Epithelial cell of proximal tubule (primary cell): ENCODE measurements at regions not wholly inside any gene's neighbourhood (a gene's known extent, or its start where the extent isn't known, plus 50 kb on each side); places are given as distances from the start of the nearest gene placed in this dataset.

ENCODE experiments used
- DNase-seq: peaks from one replicate; pipeline ENCODE4 v3.0.0-alpha.2; 2011; ENCODE audit warnings: low read depth
- H3K4me3 ChIP-seq: 2 replicates; pipeline ENCODE4 v1.5.1; 2011; ENCODE audit warnings: low read depth, mild to moderate bottlenecking, low read length
- TF ChIP-seq, protein P1 (sequence below): conservative IDR thresholded peaks from 2 replicates; pipeline ENCODE4 v1.5.1; 2012; ENCODE audit warnings: low read depth, mild to moderate bottlenecking, low read length

DNA sequence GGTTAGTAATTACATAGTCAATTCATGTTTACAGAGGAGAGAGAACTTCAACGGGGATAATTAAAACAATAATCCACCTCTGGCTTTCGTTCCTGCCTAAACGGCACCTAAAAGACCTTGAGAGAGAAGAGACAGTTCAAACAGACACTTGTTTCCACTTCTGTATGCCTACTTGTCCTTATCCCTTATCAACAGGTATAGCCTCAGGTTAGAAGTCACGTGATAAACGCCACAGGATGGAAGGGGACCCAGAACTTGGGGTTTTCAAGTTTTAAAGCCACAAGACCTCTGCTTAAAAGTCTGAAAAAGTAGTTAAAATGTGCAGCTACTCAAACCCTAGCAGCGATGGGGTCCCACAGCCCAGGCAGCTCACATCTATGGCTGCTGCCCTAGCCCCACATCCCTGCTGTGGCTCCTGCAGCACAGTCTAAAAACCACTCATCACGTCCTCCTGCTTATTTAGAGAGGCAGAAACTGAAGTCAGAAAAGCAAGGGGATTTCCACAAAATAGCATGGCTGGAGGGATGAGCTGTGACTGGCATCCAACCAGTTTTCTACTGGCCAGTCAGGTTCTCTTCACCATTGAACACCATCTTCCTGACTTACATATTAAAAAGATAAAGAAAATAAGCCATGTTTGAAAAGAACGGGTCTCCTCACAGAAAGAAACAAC lies 51.2 kb upstream of the SEC16B start:
- H3K4me3 ChIP-seq: no peak overlapping the region
- no peak for DNase-seq
- TF ChIP-seq, protein P1, sequence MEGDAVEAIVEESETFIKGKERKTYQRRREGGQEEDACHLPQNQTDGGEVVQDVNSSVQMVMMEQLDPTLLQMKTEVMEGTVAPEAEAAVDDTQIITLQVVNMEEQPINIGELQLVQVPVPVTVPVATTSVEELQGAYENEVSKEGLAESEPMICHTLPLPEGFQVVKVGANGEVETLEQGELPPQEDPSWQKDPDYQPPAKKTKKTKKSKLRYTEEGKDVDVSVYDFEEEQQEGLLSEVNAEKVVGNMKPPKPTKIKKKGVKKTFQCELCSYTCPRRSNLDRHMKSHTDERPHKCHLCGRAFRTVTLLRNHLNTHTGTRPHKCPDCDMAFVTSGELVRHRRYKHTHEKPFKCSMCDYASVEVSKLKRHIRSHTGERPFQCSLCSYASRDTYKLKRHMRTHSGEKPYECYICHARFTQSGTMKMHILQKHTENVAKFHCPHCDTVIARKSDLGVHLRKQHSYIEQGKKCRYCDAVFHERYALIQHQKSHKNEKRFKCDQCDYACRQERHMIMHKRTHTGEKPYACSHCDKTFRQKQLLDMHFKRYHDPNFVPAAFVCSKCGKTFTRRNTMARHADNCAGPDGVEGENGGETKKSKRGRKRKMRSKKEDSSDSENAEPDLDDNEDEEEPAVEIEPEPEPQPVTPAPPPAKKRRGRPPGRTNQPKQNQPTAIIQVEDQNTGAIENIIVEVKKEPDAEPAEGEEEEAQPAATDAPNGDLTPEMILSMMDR: no peak

DNA sequence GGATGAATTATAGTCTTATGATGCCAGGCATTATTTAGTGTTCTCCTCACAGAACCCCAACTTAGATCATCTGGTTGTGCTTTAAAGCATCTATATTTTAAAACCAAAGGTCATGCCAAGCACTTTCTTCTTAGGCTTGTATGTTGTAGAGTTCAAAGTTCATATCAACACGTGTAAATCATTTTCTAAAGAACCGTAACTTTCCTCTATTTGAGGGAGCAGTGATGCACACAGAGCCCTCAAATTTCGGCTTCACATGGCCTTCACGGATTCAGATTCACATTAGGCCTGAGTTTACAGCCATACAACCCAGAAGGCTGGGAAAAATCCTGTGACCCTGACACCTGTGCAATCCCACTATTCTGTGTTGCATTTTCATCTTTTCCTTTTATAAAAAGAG lies 52.1 kb upstream of the SEC16B start:
- TF ChIP-seq, protein P1: no peak
- H3K4me3 ChIP-seq: no peak overlapping the region
- no peak for DNase-seq

DNA sequence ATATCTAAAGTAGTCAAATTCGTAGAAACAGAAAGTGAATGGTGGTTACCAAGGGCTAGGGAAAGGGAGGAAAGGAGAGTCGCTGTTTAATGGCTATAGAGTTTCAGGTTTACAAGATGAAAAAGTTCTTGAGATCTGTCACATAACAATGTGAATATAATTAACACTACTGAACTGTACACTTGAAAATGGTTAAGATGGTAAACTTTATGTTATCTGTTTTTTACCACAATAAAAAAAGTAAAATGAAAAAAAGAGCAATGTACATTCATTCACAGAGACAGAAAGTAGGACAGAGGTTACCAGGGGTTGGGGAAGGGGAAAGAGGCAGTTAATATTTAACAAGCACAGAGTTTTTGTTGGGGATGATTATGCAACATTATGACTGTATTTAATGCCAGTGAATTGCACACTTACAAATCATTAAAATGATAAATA lies 53.3 kb upstream of the SEC16B start:
- H3K4me3 ChIP-seq: no peak overlapping the region
- DNase-seq: no peak
- TF ChIP-seq, protein P1: no peak

DNA sequence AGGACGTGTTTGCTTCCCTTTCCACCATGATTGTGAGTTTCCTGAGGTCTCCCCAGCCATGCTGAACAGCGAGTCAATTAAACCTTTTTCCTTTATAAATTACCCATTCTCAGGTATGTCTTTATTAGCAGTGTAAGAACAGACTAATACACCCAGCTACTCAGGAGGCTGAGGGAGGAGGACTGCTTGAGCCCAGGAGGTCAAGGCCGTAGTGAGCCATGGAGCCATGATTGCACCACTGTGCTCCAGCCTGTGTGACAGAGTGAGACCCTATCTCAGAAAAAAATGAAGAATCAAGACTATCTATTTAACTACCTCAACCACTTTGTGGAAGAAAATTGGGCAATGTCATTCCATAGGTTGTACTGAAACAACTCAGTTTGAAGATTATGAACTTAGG lies 54.6 kb upstream of the SEC16B start:
- TF ChIP-seq, protein P1: no peak
- no peak overlapping the region for H3K4me3 ChIP-seq
- DNase-seq: no peak

DNA sequence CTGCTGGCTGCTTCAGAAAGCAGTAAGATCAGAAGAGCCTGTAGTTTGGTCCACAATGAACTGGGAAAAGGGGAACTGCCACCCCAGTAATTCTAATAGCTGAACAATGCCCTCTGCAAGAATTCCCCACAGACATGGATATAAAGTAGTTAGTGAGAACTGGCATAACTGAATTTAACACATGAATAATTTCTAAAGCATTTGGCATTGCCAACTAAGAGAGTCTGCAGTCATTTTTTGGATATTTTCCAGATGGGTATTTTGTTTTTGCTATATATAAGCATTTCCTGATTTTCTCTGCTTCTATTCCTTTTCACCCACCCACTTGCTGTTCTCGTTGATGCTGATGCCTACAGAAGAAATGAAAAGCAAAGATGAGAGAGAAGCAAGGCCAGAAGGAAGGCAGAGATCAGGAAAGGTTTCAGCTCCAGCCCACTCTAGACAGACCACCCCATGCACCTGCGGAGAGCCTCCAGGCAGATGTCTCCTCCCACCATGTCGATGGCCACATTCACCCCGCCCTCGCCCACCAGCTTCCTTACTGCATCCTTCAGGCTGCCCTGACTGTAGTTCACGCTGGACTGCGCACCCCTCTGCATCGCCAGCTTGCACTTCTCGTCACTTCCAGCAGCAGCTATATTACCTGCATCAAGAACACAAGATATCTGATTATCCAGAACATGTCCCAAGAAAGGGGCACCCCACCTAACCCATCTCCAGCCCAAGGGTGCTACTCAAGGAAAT lies 55.9 kb upstream of the SEC16B start:
- no peak for DNase-seq
- TF ChIP-seq, protein P1: no peak
- no peak overlapping the region for H3K4me3 ChIP-seq

DNA sequence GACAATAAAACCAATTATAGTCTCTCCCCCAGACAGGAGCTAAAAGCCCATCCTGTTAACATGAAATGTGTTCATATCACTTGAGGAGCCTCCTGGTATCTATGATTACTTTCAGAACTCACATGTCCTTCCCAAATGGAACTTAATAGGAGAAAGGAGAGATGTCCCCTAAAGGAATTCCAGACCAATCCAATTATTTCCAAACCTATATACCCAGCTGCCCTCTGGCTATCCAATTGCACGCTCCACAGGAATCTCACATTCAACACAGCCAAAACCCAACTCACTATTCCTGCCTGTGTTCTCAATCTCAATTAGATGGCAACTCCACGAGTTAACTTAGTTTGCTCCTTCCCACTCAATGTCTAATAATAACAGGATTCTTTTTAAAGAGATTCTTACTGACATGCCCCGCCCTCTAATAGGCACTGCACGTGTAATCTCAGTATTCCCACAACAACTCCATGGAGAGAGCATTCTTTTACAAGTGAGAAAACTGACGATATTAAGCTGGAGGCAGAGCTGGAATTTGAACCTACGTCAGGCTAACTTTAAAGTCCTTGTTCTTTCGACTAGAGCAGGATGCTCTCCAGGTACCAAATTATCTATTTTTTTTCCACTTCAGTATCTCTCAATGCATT lies 59.1 kb upstream of the SEC16B start:
- no peak overlapping the region for H3K4me3 ChIP-seq
- TF ChIP-seq, protein P1: no peak
- no peak for DNase-seq
